Smooth muscle cell (in vitro differentiated cells): ENCODE measurements at regions not wholly inside any gene's neighbourhood (a gene's known extent, or its start where the extent isn't known, plus 50 kb on each side); places are given as distances from the start of the nearest gene placed in this dataset.
A peak's percentile ranks its signal among the peaks of the same experiment; 100 is the strongest.

ENCODE experiments used
- DNase-seq: peaks from one replicate; lab custom pipeline; 2025; ENCODE audit not compliant: unreplicated experiment; lab: John Stamatoyannopoulos, UW
- H2AFZ ChIP-seq: fragments of 200-600 bp; sonication (generic); 2 replicates; pipeline ENCODE4 v1.6.0; 2016; ENCODE audit warnings: antibody characterized with exemption, low read depth, mild to moderate bottlenecking
- H3F3A ChIP-seq: fragments of 200-600 bp; sonication (generic); 2 replicates; pipeline ENCODE4 v1.6.0; 2017; ENCODE audit warnings: antibody characterized with exemption, low read depth
- H3K27ac ChIP-seq: fragments of 200-600 bp; sonication (generic); 2 replicates; pipeline ENCODE4 v1.5.1; 2016; ENCODE audit warnings: low read depth, mild to moderate bottlenecking
- H3K27me3 ChIP-seq: fragments of 200-600 bp; sonication (generic); 2 replicates; pipeline ENCODE4 v1.6.1; 2016; ENCODE audit warnings: low read depth, mild to moderate bottlenecking
- H3K36me3 ChIP-seq: fragments of 200-600 bp; sonication (generic); 2 replicates; pipeline ENCODE4 v1.5.1; 2016; ENCODE audit warnings: low read depth
- H3K4me1 ChIP-seq: fragments of 200-600 bp; sonication (generic); 2 replicates; pipeline ENCODE4 v1.5.1; 2016; ENCODE audit warnings: low read depth
- H3K4me2 ChIP-seq: fragments of 200-600 bp; sonication (generic); 2 replicates; pipeline ENCODE4 v1.6.0; 2016; ENCODE audit warnings: mild to moderate bottlenecking
- H3K4me3 ChIP-seq: fragments of 200-600 bp; sonication (generic); 2 replicates; pipeline ENCODE4 v1.5.1; 2016; ENCODE audit warnings: mild to moderate bottlenecking
- H3K79me2 ChIP-seq: fragments of 200-600 bp; sonication (generic); 2 replicates; pipeline ENCODE4 v1.6.0; 2016; ENCODE audit warnings: low read depth, mild to moderate bottlenecking
- H3K9ac ChIP-seq: fragments of 200-600 bp; sonication (generic); 2 replicates; pipeline ENCODE4 v1.6.0; 2016; ENCODE audit warnings: low read depth
- H3K9me3 ChIP-seq: fragments of 200-600 bp; sonication (generic); replicated peaks from 2 replicates; pipeline ENCODE4 v1.5.1; 2016; ENCODE audit warnings: low read depth
- H4K20me1 ChIP-seq: fragments of 200-600 bp; sonication (generic); 2 replicates; pipeline ENCODE4 v1.6.0; 2016; ENCODE audit warnings: low read depth
- CTCF ChIP-seq: fragments of 200-600 bp; sonication (generic); IDR thresholded peaks from 2 replicates; pipeline ENCODE4 v1.5.1; 2017; ENCODE audit warnings: borderline replicate concordance, mild to moderate bottlenecking, antibody characterized with exemption; ENCODE audit not compliant: insufficient read depth, poor library complexity, severe bottlenecking
- WGBS: methylation state at CpG from one replicate; pipeline ENCODE4 v1.1.7; 2016; ENCODE audit warnings: low lambda C conversion rate; 5-methylcytosine and 5-hydroxymethylcytosine counted together

- 83% methylated on average over 5 of the region's 5 CpGs for WGBS
Measured at GRCh38 chrX:131818297-131818936, 204.7 kb upstream of the STK26 start.

DNA sequence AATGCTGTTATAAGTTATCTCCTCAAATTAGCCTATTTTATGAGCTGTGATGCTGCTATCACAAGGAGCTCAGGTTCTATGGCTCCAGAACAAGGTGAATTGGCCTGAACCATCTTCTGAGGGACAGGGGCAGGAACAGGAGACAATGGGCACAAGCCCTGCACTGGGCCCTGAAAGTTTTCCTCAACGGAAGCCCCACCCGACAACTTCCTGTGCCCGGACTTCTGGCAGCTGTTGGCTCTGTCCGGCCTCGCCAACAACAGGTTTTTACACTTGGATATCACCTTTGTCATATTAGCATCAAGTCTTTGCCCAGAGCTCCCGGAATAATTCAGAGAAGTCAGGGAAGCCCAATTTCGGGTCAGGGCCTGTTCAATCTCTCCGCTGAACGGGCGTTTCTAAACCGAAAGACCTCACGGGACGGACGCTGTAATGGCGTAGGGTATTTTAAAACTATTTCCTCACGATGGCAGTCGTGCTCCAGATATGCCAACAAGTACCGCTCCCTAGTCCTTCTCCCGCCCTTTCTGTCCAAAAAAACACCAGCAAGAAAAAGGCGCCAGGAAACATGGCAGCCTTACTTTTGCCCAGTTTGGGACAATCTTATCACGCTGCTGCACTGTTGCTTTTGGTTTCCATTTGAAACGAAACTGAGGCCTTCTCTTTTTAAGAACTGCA, 201.0 kb upstream of the STK26 start:
- no peak for TF ChIP-seq CTCF
- no peak overlapping the region for H2AFZ ChIP-seq
- H3K36me3 ChIP-seq, result no peaks in the 10 kb centered on the region
- 90% methylated on average over 21 of the region's 22 CpGs for WGBS
- H3F3A ChIP-seq, result no peaks in the 10 kb centered on the region
- no peak overlapping the region for H3K27ac ChIP-seq
- H3K9ac ChIP-seq, result no peak overlapping the region
- H3K27me3 ChIP-seq, result no peaks in the 10 kb centered on the region
- H3K4me3 ChIP-seq, result no peak overlapping the region
- no peaks in the 10 kb centered on the region for H4K20me1 ChIP-seq
- H3K4me1 ChIP-seq, result no peaks in the 10 kb centered on the region
- no peaks in the 10 kb centered on the region for H3K79me2 ChIP-seq
- no peaks in the 10 kb centered on the region for H3K9me3 ChIP-seq
- no peak for DNase-seq
- no peak overlapping the region for H3K4me2 ChIP-seq

More at GRCh38 chrX:131818297-131818936, 204.7 kb upstream of the STK26 start:
- H3F3A ChIP-seq, result no peaks in the 10 kb centered on the region
- no peak overlapping the region for H3K9ac ChIP-seq
- H3K9me3 ChIP-seq, result no peaks in the 10 kb centered on the region
- no peaks in the 10 kb centered on the region for H3K4me1 ChIP-seq
- no peak overlapping the region for H2AFZ ChIP-seq
- H3K27ac ChIP-seq, result no peak overlapping the region
- no peak overlapping the region for H3K4me3 ChIP-seq
- no peak overlapping the region for H3K4me2 ChIP-seq
- no peaks in the 10 kb centered on the region for H4K20me1 ChIP-seq
- no peak for DNase-seq
- H3K27me3 ChIP-seq, result no peaks in the 10 kb centered on the region
- TF ChIP-seq CTCF, result no peak
- no peaks in the 10 kb centered on the region for H3K79me2 ChIP-seq
- H3K36me3 ChIP-seq, result no peaks in the 10 kb centered on the region

DNA sequence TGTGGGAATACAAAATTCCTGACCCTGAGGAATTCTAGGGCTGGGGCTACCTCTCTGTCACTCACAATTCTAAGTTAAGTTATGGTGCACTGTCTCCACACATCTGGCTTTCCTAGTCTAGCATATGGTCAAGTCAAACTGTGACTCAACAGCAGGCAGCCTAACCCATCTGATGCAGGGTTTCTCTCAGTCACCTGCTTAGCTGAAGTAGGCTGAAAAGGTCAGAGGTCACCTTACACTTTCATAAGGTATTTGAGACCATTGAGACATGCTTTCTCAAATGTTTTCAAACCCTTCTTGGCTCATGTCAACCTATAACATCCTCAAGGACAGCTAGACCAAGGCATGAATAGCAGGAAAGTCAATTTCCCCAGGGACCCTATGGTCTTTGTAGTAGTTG, 196.5 kb upstream of the STK26 start:
- Histone ChIP-seq H3F3A (no peaks in the 10 kb centered on the region), H3K4me2 (no peak overlapping the region), H3K27ac (no peak overlapping the region), H3K79me2 (peaks cover 22% of the 10 kb centered on the region), H3K9me3 (no peaks in the 10 kb centered on the region), H2AFZ (no peak overlapping the region), H4K20me1 (no peaks in the 10 kb centered on the region), H3K4me1 (peaks cover 6% of the 10 kb centered on the region), H3K27me3 (no peaks in the 10 kb centered on the region), H3K9ac (no peak overlapping the region), H3K4me3 (no peak overlapping the region), H3K36me3 (no peaks in the 10 kb centered on the region)
- no peak for TF ChIP-seq CTCF
- no peak for DNase-seq

GRCh38 chrX:131827935-131828334, 195.2 kb upstream of the STK26 start:
- Histone ChIP-seq H3K79me2 (peaks cover 22% of the 10 kb centered on the region), H4K20me1 (no peaks in the 10 kb centered on the region), H3K27ac (no peak overlapping the region), H3K4me3 (peak overlapping the region; percentile 48), H3K9ac (no peak overlapping the region), H3K9me3 (no peaks in the 10 kb centered on the region), H3K27me3 (no peaks in the 10 kb centered on the region), H3K36me3 (no peaks in the 10 kb centered on the region), H3K4me2 (peak overlapping the region; percentile 85), H3F3A (no peaks in the 10 kb centered on the region), H3K4me1 (peaks cover 8% of the 10 kb centered on the region), H2AFZ (no peak overlapping the region)
- DNase-seq, result no peak
- peak; percentile 13 for TF ChIP-seq CTCF
- 45% methylated on average over 2 of the region's 2 CpGs for WGBS
